Skeletal muscle cell (primary cell): ENCODE measurements at regions not wholly inside any gene's neighbourhood (a gene's known extent, or its start where the extent isn't known, plus 50 kb on each side); places are given as distances from the start of the nearest gene placed in this dataset.
A peak's percentile ranks its signal among the peaks of the same experiment; 100 is the strongest.
"Not testable (repeated sequence)": the region's sequence is repeated elsewhere in the genome, so short reads cannot be mapped to it uniquely, and the experiment has no call there.

Source experiments
- DNase-seq: peaks from one replicate; pipeline ENCODE4 v3.0.0-alpha.2; 2010; ENCODE audit warnings: low read depth
- H3K4me3 ChIP-seq: 2 replicates; pipeline ENCODE4 v1.5.1; 2011; ENCODE audit warnings: low read depth, mild to moderate bottlenecking, control low read depth, low read length, moderate library complexity

GRCh38 chr9:88596376-88596775, 61.4 kb downstream of the NXNL2 start:
- no peak overlapping the region for H3K4me3 ChIP-seq
- DNase-seq, result no peak

GRCh38 chr9:88604836-88605511, 70.0 kb downstream of the NXNL2 start:
- no peak for DNase-seq
- no peak overlapping the region for H3K4me3 ChIP-seq

GRCh38 chr9:88605512-88606362, 70.8 kb downstream of the NXNL2 start:
- no peak overlapping the region for H3K4me3 ChIP-seq
- DNase-seq, result no peak

GRCh38 chr9:88614359-88614758, 79.4 kb downstream of the NXNL2 start:
- no peak for DNase-seq
- H3K4me3 ChIP-seq, result no peak overlapping the region

GRCh38 chr9:88623698-88624097, 88.7 kb downstream of the NXNL2 start:
- DNase-seq, result no peak

GRCh38 chr9:88628114-88628513, 93.1 kb downstream of the NXNL2 start:
- no peak for DNase-seq
- no peak overlapping the region for H3K4me3 ChIP-seq

More at GRCh38 chr9:88623698-88624097, 88.7 kb downstream of the NXNL2 start:
- H3K4me3 ChIP-seq, result no peak overlapping the region

- no peak for DNase-seq
- no peak overlapping the region for H3K4me3 ChIP-seq
Measured at GRCh38 chr9:88628811-88629210, 93.8 kb downstream of the NXNL2 start.

- H3K4me3 ChIP-seq, result not testable (repeated sequence)
Measured at GRCh38 chr9:88630574-88630973, 95.6 kb downstream of the NXNL2 start.

GRCh38 chr9:88635151-88635550, 100.2 kb downstream of the NXNL2 start:
- DNase-seq, result no peak
- no peak overlapping the region for H3K4me3 ChIP-seq

More at GRCh38 chr9:88630574-88630973, 95.6 kb downstream of the NXNL2 start:
- not testable (repeated sequence) for DNase-seq

GRCh38 chr9:88641456-88642240, 106.7 kb downstream of the NXNL2 start:
- DNase-seq, result no peak
- no peak overlapping the region for H3K4me3 ChIP-seq

- DNase-seq, result no peak
- no peak overlapping the region for H3K4me3 ChIP-seq
Measured at GRCh38 chr9:88642336-88642735, 107.4 kb downstream of the NXNL2 start.

GRCh38 chr9:88643931-88644330, 109.0 kb downstream of the NXNL2 start:
- no peak overlapping the region for H3K4me3 ChIP-seq
- DNase-seq, result no peak

- H3K4me3 ChIP-seq, result no peak overlapping the region
Measured at GRCh38 chr9:88645172-88645878, 110.3 kb downstream of the NXNL2 start.

GRCh38 chr9:88645879-88646199, 110.9 kb downstream of the NXNL2 start:
- DNase-seq, result no peak
- no peak overlapping the region for H3K4me3 ChIP-seq

More at GRCh38 chr9:88645172-88645878, 110.3 kb downstream of the NXNL2 start:
- no peak for DNase-seq

- H3K4me3 ChIP-seq, result no peak overlapping the region
- no peak for DNase-seq
Measured at GRCh38 chr9:88646539-88647300, 111.7 kb downstream of the NXNL2 start.

- peak; percentile 95 for DNase-seq
- no peak overlapping the region for H3K4me3 ChIP-seq
Measured at GRCh38 chr9:88651682-88652633, 117.0 kb downstream of the NXNL2 start.

- no peak overlapping the region for H3K4me3 ChIP-seq
- DNase-seq, result no peak
Measured at GRCh38 chr9:88652876-88653275, 117.9 kb downstream of the NXNL2 start.

- no peak for DNase-seq
- H3K4me3 ChIP-seq, result no peak overlapping the region
Measured at GRCh38 chr9:88653406-88653805, 118.4 kb downstream of the NXNL2 start.
